ENCODE measurements at regions not wholly inside any gene's neighbourhood (a gene's known extent, or its start where the extent isn't known, plus 50 kb on each side); places are given as distances from the start of the nearest gene placed in this dataset.

DNA sequence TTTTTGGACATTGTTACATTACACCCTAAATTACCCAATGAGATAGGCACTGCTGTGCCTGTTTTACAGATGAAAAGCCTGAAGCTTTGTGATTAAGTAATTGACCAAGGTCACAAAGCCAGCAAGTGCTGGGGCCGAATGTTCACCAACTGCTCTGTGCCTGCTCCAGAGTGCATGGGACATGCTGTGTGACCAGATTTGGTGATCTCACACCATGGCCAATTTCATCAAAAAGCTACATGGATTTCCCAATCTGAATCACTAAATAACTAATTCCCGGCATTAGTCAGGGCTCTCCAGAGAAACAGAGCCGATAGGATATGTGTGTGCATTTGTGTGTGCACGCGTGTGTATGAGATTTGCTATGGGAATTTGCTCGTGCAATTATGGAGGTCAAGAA is 228.3 kb upstream of the ECI2 start:
- H3K36me3 ChIP-seq (replicated peaks; ENCODE audit: low read depth, low read length): no peaks in the 10 kb centered on the region
- H3K79me2 ChIP-seq (ENCODE audit: low read length): no peaks in the 10 kb centered on the region
- no peaks in the 10 kb centered on the region for H4K20me1 ChIP-seq (ENCODE audit: insufficient read depth, low read length)
- H3K27ac ChIP-seq (ENCODE audit: low read length): no peak overlapping the region
- no peaks in the 10 kb centered on the region for H3K27me3 ChIP-seq (ENCODE audit: low read depth, low read length)
- TF ChIP-seq EZH2phosphoT487 (IDR thresholded peaks at IDR 0.05; ENCODE audit: low read depth): no peak
- TF ChIP-seq, protein P1, sequence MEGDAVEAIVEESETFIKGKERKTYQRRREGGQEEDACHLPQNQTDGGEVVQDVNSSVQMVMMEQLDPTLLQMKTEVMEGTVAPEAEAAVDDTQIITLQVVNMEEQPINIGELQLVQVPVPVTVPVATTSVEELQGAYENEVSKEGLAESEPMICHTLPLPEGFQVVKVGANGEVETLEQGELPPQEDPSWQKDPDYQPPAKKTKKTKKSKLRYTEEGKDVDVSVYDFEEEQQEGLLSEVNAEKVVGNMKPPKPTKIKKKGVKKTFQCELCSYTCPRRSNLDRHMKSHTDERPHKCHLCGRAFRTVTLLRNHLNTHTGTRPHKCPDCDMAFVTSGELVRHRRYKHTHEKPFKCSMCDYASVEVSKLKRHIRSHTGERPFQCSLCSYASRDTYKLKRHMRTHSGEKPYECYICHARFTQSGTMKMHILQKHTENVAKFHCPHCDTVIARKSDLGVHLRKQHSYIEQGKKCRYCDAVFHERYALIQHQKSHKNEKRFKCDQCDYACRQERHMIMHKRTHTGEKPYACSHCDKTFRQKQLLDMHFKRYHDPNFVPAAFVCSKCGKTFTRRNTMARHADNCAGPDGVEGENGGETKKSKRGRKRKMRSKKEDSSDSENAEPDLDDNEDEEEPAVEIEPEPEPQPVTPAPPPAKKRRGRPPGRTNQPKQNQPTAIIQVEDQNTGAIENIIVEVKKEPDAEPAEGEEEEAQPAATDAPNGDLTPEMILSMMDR (IDR thresholded peaks at IDR 0.05; ENCODE audit: low read depth, low read length): no peak
- no peak overlapping the region for H2AFZ ChIP-seq (ENCODE audit: low read depth, low read length)
- H3K4me3 ChIP-seq (ENCODE audit: low read length): no peak overlapping the region
- H3K4me1 ChIP-seq (ENCODE audit: low read length): peaks cover 19% of the 10 kb centered on the region
- H3K9me3 ChIP-seq (ENCODE audit: insufficient read depth, low read length): no peaks in the 10 kb centered on the region
- no peak overlapping the region for H3K9ac ChIP-seq (ENCODE audit: low read length)
- no peak overlapping the region for H3K4me2 ChIP-seq (ENCODE audit: low read length)

DNA sequence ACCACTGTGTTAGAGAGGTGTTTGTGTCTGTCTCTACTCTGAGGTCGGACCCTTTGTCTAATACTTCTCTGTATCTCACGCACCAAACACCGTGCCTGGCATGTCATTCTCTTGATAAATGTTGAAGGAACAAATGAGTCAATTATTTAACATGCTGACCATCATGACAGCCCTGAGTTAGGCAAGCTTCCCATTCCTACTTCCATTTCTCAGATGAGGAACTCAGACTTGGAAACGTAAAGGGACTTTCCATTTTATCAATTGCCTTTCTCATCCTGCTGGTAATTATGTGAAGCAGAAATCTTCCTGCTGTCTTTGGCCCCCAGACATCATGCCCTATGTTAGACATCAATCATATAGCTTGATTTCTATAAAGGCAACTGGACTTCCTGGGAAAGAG is 227.0 kb upstream of the ECI2 start:
- no peaks in the 10 kb centered on the region for H4K20me1 ChIP-seq (ENCODE audit: insufficient read depth, low read length)
- H3K4me2 ChIP-seq (ENCODE audit: low read length): no peak overlapping the region
- no peak overlapping the region for H2AFZ ChIP-seq (ENCODE audit: low read depth, low read length)
- no peaks in the 10 kb centered on the region for H3K9me3 ChIP-seq (ENCODE audit: insufficient read depth, low read length)
- H3K4me1 ChIP-seq (ENCODE audit: low read length): peaks cover 19% of the 10 kb centered on the region
- no peak overlapping the region for H3K27ac ChIP-seq (ENCODE audit: low read length)
- H3K36me3 ChIP-seq (replicated peaks; ENCODE audit: low read depth, low read length): no peaks in the 10 kb centered on the region
- no peaks in the 10 kb centered on the region for H3K79me2 ChIP-seq (ENCODE audit: low read length)
- no peak for TF ChIP-seq EZH2phosphoT487 (IDR thresholded peaks at IDR 0.05; ENCODE audit: low read depth)
- TF ChIP-seq, protein P1 (IDR thresholded peaks at IDR 0.05; ENCODE audit: low read depth, low read length): no peak
- no peaks in the 10 kb centered on the region for H3K27me3 ChIP-seq (ENCODE audit: low read depth, low read length)
- no peak overlapping the region for H3K4me3 ChIP-seq (ENCODE audit: low read length)
- H3K9ac ChIP-seq (ENCODE audit: low read length): no peak overlapping the region

DNA sequence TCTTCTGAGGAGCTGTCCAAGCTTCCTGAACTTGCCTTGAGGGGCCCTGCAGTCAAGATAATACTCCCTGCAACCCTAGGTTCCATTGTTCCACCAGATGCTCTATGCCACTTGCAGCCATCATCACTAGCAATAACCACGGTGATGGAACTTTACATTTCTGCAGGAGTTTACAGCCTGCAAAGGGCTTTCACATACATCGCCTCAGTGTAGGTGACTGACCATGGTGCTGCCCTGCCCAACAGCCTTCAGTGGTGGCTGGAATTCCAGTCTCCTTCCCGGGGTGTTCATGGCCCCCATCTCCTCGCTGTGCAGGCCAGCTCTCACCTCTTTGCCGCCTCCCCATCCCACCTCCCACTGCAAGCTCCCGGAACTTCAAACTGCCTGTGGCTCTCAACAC is 225.5 kb upstream of the ECI2 start:
- Histone ChIP-seq H3K4me1 (ENCODE audit: low read length) (peaks cover 19% of the 10 kb centered on the region), H2AFZ (ENCODE audit: low read depth, low read length) (no peak overlapping the region), H4K20me1 (ENCODE audit: insufficient read depth, low read length) (no peaks in the 10 kb centered on the region), H3K27ac (ENCODE audit: low read length) (no peak overlapping the region), H3K79me2 (ENCODE audit: low read length) (no peaks in the 10 kb centered on the region), H3K9me3 (ENCODE audit: insufficient read depth, low read length) (no peaks in the 10 kb centered on the region), H3K27me3 (ENCODE audit: low read depth, low read length) (no peaks in the 10 kb centered on the region), H3K4me3 (ENCODE audit: low read length) (no peak overlapping the region), H3K9ac (ENCODE audit: low read length) (no peak overlapping the region), H3K4me2 (ENCODE audit: low read length) (no peak overlapping the region), H3K36me3 (replicated peaks; ENCODE audit: low read depth, low read length) (no peaks in the 10 kb centered on the region)
- no peak for TF ChIP-seq EZH2phosphoT487 (IDR thresholded peaks at IDR 0.05; ENCODE audit: low read depth)
- TF ChIP-seq, protein P1 (IDR thresholded peaks at IDR 0.05; ENCODE audit: low read depth, low read length): no peak

DNA sequence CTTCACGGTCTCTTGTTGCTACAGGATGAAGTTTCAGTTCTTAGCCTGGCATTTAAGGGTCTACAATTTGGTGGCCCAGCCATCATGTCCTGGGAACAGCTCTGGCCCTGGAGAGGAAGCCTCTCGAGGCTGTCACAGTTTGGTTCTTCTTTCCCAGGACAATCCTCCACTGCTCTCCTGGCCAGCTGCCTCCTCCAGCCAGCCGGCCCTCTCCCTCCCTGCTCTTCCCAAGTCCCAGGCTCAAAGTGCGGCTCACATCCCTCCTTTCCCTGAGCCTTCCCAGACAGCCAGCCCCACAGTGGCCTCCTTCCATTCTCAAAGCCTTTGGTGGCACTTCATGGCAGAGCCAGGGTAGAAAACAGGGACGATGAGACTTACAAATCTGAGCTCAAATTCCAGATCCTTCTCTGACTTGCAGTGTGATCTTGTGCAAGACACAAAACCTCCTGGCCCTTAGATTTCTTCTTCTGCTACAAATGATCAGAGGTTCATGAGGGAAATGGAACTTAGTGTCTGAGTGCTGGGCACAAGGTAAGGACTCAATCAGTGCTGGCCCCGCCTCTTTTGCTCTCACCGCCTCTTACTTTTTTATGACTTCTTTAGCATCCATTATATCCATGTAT is 223.8 kb upstream of the ECI2 start:
- Histone ChIP-seq H3K4me1 (ENCODE audit: low read length) (peaks cover 10% of the 10 kb centered on the region), H3K9ac (ENCODE audit: low read length) (no peak overlapping the region), H3K79me2 (ENCODE audit: low read length) (no peaks in the 10 kb centered on the region), H3K9me3 (ENCODE audit: insufficient read depth, low read length) (no peaks in the 10 kb centered on the region), H3K4me2 (ENCODE audit: low read length) (no peak overlapping the region), H3K27me3 (ENCODE audit: low read depth, low read length) (no peaks in the 10 kb centered on the region), H4K20me1 (ENCODE audit: insufficient read depth, low read length) (no peaks in the 10 kb centered on the region), H2AFZ (ENCODE audit: low read depth, low read length) (no peak overlapping the region), H3K4me3 (ENCODE audit: low read length) (no peak overlapping the region), H3K36me3 (replicated peaks; ENCODE audit: low read depth, low read length) (no peaks in the 10 kb centered on the region), H3K27ac (ENCODE audit: low read length) (no peak overlapping the region)
- no peak for TF ChIP-seq EZH2phosphoT487 (IDR thresholded peaks at IDR 0.05; ENCODE audit: low read depth)
